GM18505 (cell line): ENCODE measurements at regions not wholly inside any gene's neighbourhood (a gene's known extent, or its start where the extent isn't known, plus 50 kb on each side); places are given as distances from the start of the nearest gene placed in this dataset.

ENCODE experiments used
- ATAC-seq: cut with Tn5 transposase; IDR thresholded peaks from one replicate; pipeline ENCODE4 v1.9.1; 2021; ENCODE audit not compliant: unreplicated experiment
- POLR2A ChIP-seq: IDR thresholded peaks from 4 replicates; pipeline ENCODE4 v1.6.1; 2011; ENCODE audit warnings: borderline replicate concordance; ENCODE audit not compliant: insufficient read depth, insufficient read length; ENCODE audit errors: extremely low read depth

- no peak for ATAC-seq
- no peak for TF ChIP-seq POLR2A
These were observed 193.9 kb upstream of the KCNG1 start for GRCh38 chr20:51216850-51217249.

GRCh38 chr20:51212816-51213215 is 189.9 kb upstream of the KCNG1 start:
- TF ChIP-seq POLR2A = no peak
- ATAC-seq = no peak

GRCh38 chr20:51211191-51211590 is 188.3 kb upstream of the KCNG1 start:
- TF ChIP-seq POLR2A = no peak
- ATAC-seq = no peak

GRCh38 chr20:51210084-51210483 is 187.2 kb upstream of the KCNG1 start:
- no peak for ATAC-seq

GRCh38 chr20:51208162-51208561 is 185.3 kb upstream of the KCNG1 start:
- no peak for TF ChIP-seq POLR2A
- no peak for ATAC-seq

More at GRCh38 chr20:51210084-51210483, 187.2 kb upstream of the KCNG1 start:
- TF ChIP-seq POLR2A = no peak

- TF ChIP-seq POLR2A = no peak
- ATAC-seq = no peak
These were observed 183.2 kb upstream of the KCNG1 start for GRCh38 chr20:51206032-51206662.

- no peak for TF ChIP-seq POLR2A
These were observed 181.9 kb upstream of the KCNG1 start for GRCh38 chr20:51204794-51205193.

GRCh38 chr20:51204051-51204715 is 181.3 kb upstream of the KCNG1 start:
- no peak for TF ChIP-seq POLR2A
- no peak for ATAC-seq

More at GRCh38 chr20:51204794-51205193, 181.9 kb upstream of the KCNG1 start:
- ATAC-seq = no peak

GRCh38 chr20:51202304-51202703 is 179.4 kb upstream of the KCNG1 start:
- no peak for TF ChIP-seq POLR2A
- no peak for ATAC-seq

GRCh38 chr20:51199920-51200319 is 177.0 kb upstream of the KCNG1 start:
- no peak for TF ChIP-seq POLR2A
- ATAC-seq = no peak

GRCh38 chr20:51198876-51199523 is 176.1 kb upstream of the KCNG1 start:
- ATAC-seq = no peak
- TF ChIP-seq POLR2A = no peak

- no peak for TF ChIP-seq POLR2A
- ATAC-seq = no peak
These were observed 175.3 kb upstream of the KCNG1 start for GRCh38 chr20:51198238-51198637.

GRCh38 chr20:51196991-51197651 is 174.2 kb upstream of the KCNG1 start:
- ATAC-seq = no peak
- TF ChIP-seq POLR2A = no peak
